Esophagus squamous epithelium (tissue), 5 donors: ENCODE measurements at regions not wholly inside any gene's neighbourhood (a gene's known extent, or its start where the extent isn't known, plus 50 kb on each side); places are given as distances from the start of the nearest gene placed in this dataset.

ENCODE experiments used
- DNase-seq: peaks from one replicate; lab custom pipeline; 2025; lab: John Stamatoyannopoulos, UW
- H3K27ac ChIP-seq, 4 donors: fragments of 200-600 bp; sonication (generic); one replicate each; pipeline ENCODE4 v1.5.1; 2016 to 2019; ENCODE audit warnings: mild to moderate bottlenecking in 1 of 4
- H3K27me3 ChIP-seq, 4 donors: fragments of 200-600 bp; sonication (generic); 1 replicate in 3 of 4; 2 replicates in 1 of 4; pipeline versions ENCODE4 v1.5.1 to v1.6.0; 2017 to 2021; ENCODE audit warnings: antibody characterized with exemption in 1 of 4
- H3K36me3 ChIP-seq, 3 donors: fragments of 200-600 bp; sonication (generic); one replicate each; pipeline ENCODE4 v1.5.1; 2016 to 2019
- H3K4me1 ChIP-seq, 3 donors: fragments of 200-600 bp; sonication (generic); one replicate each; pipeline ENCODE4 v1.5.1; 2017 to 2019
- H3K4me3 ChIP-seq, 4 donors: fragments of 200-600 bp; sonication (generic); 1 replicate in 3 of 4; 2 replicates in 1 of 4; pipeline ENCODE4 v1.5.1; 2016 to 2019; ENCODE audit warnings: mild to moderate bottlenecking in 2 of 4, moderate library complexity in 1 of 4
- H3K9me3 ChIP-seq, 3 donors: fragments of 200-600 bp; sonication (generic); one replicate each; pipeline ENCODE4 v1.5.1; 2016 to 2019
- POLR2A ChIP-seq, 4 donors: fragments of 450-650 bp; IDR thresholded peaks; one replicate each; pipeline ENCODE4 v1.6.1; 2017; ENCODE audit warnings: antibody characterized with exemption in 4 of 4, mild to moderate bottlenecking in 4 of 4, moderate library complexity in 3 of 4
- WGBS, 2 donors: methylation state at CpG; one replicate each; pipeline ENCODE4 v1.1.5; 2018; 5-methylcytosine and 5-hydroxymethylcytosine counted together
- intact Hi-C: fragments of 100-400 bp; cut with DNase I; formaldehyde crosslinking; loops from one replicate; pipeline ENCODE4 v1.15.0; 2022
- TF ChIP-seq, protein P1 (sequence below), 6 experiments: fragments of 450-650 bp in 4 of 6; fragments of 200-600 bp in 2 of 6; sonication (generic) in 2 of 6; IDR thresholded peaks; one replicate each; pipeline ENCODE4 v1.5.1; 2016 to 2019; ENCODE audit warnings: antibody characterized with exemption in 6 of 6, mild to moderate bottlenecking in 4 of 6, moderate library complexity in 4 of 6
- donor health status: DM: yes; HTN: yes; CAD: no.

DNA sequence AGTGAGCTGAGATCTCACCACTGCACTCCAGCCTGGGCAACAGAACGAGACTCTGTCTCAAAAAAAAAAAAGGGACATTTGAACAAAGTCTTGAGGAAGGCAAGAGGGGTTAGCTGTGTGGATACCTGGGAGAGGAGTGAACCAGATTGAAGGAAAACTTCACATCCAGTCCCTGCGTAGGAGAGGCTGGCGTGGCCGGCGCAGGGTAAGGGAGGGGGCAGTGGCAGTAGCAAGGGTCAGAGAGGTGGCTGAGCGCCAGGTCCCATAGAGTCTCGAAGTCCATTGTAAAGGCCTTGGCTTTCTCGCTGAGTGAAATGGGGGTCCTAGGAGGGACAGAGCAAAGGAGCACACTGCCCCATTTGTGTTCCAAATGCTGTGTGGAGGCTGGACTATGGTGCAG, 171.8 kb upstream of the WSCD1 start:
- H3K36me3 ChIP-seq = no peaks in the 10 kb centered on the region
- H3K4me1 ChIP-seq = no peaks in the 10 kb centered on the region
- DNase-seq = no peak
- intact Hi-C loops = no loop called here
- H3K27me3 ChIP-seq = peaks cover 0 to 47% (median 0%) of the 10 kb centered on the region in 4 donors
- peaks cover 0 to 4% (median 0%) of the 10 kb centered on the region in 3 donors for H3K9me3 ChIP-seq
- H3K4me3 ChIP-seq = no peak overlapping the region
- TF ChIP-seq, protein P1, sequence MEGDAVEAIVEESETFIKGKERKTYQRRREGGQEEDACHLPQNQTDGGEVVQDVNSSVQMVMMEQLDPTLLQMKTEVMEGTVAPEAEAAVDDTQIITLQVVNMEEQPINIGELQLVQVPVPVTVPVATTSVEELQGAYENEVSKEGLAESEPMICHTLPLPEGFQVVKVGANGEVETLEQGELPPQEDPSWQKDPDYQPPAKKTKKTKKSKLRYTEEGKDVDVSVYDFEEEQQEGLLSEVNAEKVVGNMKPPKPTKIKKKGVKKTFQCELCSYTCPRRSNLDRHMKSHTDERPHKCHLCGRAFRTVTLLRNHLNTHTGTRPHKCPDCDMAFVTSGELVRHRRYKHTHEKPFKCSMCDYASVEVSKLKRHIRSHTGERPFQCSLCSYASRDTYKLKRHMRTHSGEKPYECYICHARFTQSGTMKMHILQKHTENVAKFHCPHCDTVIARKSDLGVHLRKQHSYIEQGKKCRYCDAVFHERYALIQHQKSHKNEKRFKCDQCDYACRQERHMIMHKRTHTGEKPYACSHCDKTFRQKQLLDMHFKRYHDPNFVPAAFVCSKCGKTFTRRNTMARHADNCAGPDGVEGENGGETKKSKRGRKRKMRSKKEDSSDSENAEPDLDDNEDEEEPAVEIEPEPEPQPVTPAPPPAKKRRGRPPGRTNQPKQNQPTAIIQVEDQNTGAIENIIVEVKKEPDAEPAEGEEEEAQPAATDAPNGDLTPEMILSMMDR (IDR thresholded peaks at IDR 0.05) = no peak
- TF ChIP-seq POLR2A (IDR thresholded peaks at IDR 0.05) = no peak
- H3K27ac ChIP-seq = no peak overlapping the region
- WGBS, 2 donors = 91 to 94% methylated on average over 8 of the region's 8 CpGs

DNA sequence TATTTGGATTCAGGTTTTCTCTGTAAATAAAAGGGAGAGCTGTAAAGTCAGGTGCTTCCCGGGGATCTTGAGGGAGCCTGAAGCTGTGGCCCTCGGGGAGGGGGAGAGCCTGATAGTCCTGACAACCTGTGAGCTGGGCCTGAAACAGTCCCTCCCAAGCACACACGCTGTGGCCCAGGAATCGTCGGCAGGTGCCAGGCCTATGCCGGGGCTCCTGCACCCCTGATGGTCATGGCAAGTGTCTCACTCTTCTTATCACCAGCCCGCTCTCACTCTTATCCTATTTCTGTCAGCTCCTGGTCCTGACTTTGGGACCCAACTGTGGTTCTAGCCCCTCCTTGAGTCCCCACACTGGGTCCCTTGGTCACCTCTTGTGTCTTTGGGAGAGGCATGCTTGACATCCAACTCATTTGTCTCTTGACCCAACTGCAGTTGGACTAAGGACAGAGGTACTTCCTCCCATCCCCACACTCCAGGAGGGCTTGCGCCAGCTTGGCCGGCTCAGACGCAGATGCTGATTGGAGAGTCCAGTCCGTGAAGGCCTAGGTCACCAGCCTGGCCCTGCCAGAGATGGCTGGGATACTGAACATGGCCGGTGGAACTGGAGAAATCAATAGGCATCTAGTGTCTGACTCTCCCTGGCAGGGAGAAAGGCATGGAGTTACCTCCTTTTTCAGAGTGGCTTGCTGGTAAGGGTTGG, 170.5 kb upstream of the WSCD1 start:
- peaks cover 0 to 44% (median 0%) of the 10 kb centered on the region in 4 donors for H3K27me3 ChIP-seq
- no peaks in the 10 kb centered on the region for H3K36me3 ChIP-seq
- intact Hi-C loops = no loop called here
- no peak overlapping the region for H3K27ac ChIP-seq
- no peak for DNase-seq
- no peak for TF ChIP-seq POLR2A (IDR thresholded peaks at IDR 0.05)
- no peak overlapping the region for H3K4me3 ChIP-seq
- 86 to 87% methylated on average over 7 to 8 of the region's 12 CpGs for WGBS, 2 donors
- peaks cover 0 to 7% (median 0%) of the 10 kb centered on the region in 3 donors for H3K9me3 ChIP-seq
- no peaks in the 10 kb centered on the region for H3K4me1 ChIP-seq

DNA sequence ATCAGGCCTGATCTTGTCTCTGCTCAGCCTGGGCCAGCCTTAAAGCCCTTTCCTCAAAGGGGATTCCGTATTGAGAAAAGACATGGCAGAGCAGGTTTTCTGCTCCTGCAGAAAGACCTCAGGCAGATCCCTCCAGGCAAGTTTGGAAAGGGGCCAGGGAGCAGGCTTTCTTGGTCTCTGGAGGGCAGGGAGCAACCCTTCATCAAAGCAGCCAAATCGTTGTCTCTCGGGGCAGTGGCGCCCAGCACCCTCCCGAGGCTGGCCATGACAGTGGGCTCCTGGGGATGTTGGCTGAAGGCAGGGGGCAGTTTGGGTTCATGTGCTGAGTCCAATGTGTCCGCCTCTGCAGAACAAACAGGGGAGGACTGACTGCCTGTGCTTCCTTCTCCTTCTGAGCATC, 168.4 kb upstream of the WSCD1 start:
- Histone ChIP-seq H3K4me3 (no peak overlapping the region), H3K27me3 (peaks cover 0 to 28% (median 0%) of the 10 kb centered on the region in 4 donors), H3K36me3 (no peaks in the 10 kb centered on the region), H3K4me1 (no peaks in the 10 kb centered on the region), H3K27ac (no peak overlapping the region), H3K9me3 (peaks cover 0 to 7% (median 0%) of the 10 kb centered on the region in 3 donors)
- intact Hi-C loops = no loop called here
- TF ChIP-seq POLR2A (IDR thresholded peaks at IDR 0.05) = no peak
- WGBS, 2 donors = 19 to 50% methylated on average over 2 of the region's 6 CpGs
- DNase-seq = no peak

- 66 to 67% methylated on average over 15 to 16 of the region's 19 CpGs for WGBS, 2 donors
- DNase-seq = no peak
- Histone ChIP-seq H3K36me3 (no peaks in the 10 kb centered on the region), H3K9me3 (peaks cover 0 to 7% (median 0%) of the 10 kb centered on the region in 3 donors), H3K4me1 (no peaks in the 10 kb centered on the region), H3K4me3 (no peak overlapping the region), H3K27ac (no peak overlapping the region), H3K27me3 (peaks cover 0 to 28% (median 0%) of the 10 kb centered on the region in 4 donors)
- TF ChIP-seq, protein P1 (IDR thresholded peaks at IDR 0.05) = no peak
- no peak for TF ChIP-seq POLR2A (IDR thresholded peaks at IDR 0.05)
- intact Hi-C loops = no loop called here
Observed at GRCh38 chr17:5902181-5903140, 167.7 kb upstream of the WSCD1 start.

DNA sequence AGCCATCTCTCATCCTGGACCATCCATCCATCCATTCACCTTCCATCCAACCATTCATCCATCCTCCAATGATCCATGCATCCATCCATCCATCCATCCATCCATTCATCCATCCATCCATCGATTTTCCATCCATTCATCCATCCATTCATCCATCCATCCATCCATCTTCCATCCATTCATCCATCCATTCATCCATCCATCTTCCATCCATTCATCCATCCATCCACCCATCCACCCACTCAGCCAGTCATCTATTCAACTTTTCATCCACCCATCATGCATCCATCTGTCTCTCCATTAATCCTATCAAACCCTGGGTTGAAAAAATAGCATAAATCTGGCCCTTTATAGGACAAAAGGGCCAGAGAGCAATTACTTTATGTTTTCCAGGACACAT, 158.3 kb upstream of the WSCD1 start:
- intact Hi-C loops = no loop called here
- 30 to 37% methylated on average over 1 of the region's 1 CpG for WGBS, 2 donors

More for the DNA sequence above, 158.3 kb upstream of the WSCD1 start:
- Histone ChIP-seq H3K4me1 (no peaks in the 10 kb centered on the region), H3K36me3 (no peaks in the 10 kb centered on the region), H3K27me3 (no peaks in the 10 kb centered on the region), H3K4me3 (no peak overlapping the region), H3K9me3 (no peaks in the 10 kb centered on the region), H3K27ac (no peak overlapping the region)
- TF ChIP-seq, protein P1 (IDR thresholded peaks at IDR 0.05) = no peak
- no peak for TF ChIP-seq POLR2A (IDR thresholded peaks at IDR 0.05)
- DNase-seq = no peak
